SK-N-SH (cell line): ENCODE measurements at regions not wholly inside any gene's neighbourhood (a gene's known extent, or its start where the extent isn't known, plus 50 kb on each side); places are given as distances from the start of the nearest gene placed in this dataset.

Experiments
- CTCF ChIA-PET: fragments of 300-600, 350-600 bp; formaldehyde crosslinking; extraction: SDS; loops from one replicate; lab custom pipeline; 2021; lab: Yijun Ruan, JAX
- POLR2A ChIA-PET: fragments of 350-600 bp; sonication (Branson Sonifier 250); formaldehyde crosslinking; extraction: SDS; loops from one replicate; lab custom pipeline; 2020; ENCODE audit warnings: antibody characterized with exemption, inconsistent platforms; lab: Yijun Ruan, JAX
- DNase-seq: peaks from one replicate; pipeline ENCODE4 v3.0.0; 2012
- H2AFZ ChIP-seq: fragments of 200-600 bp; sonication (generic); 2 replicates; pipeline ENCODE4 v1.8.1; 2016; ENCODE audit warnings: antibody characterized with exemption, mild to moderate bottlenecking, low read depth
- H3F3A ChIP-seq: fragments of 200-600 bp; sonication (generic); replicated peaks from 2 replicates; pipeline ENCODE3; 2016; ENCODE audit warnings: antibody characterized with exemption, mild to moderate bottlenecking; ENCODE audit not compliant: insufficient read depth
- H3K27ac ChIP-seq, 2 experiments: fragments of 200-500 bp in 1 of 2; fragments of 200-600 bp in 1 of 2; sonication (Bioruptor generic) in 1 of 2; sonication (generic), shearing (Covaris generic) in 1 of 2; 2 replicates each; pipeline versions ENCODE4 v1.5.1 to v1.6.1; 2014 to 2016; ENCODE audit warnings: low read depth in 2 of 2, inconsistent platforms in 1 of 2, low read length in 1 of 2, mild to moderate bottlenecking in 1 of 2, mixed read lengths in 1 of 2
- H3K27me3 ChIP-seq: fragments of 200-600 bp; sonication (generic), shearing (Covaris generic); 2 replicates; pipeline ENCODE4 v1.6.1; 2016; ENCODE audit warnings: mixed run types; ENCODE audit not compliant: insufficient read depth
- H3K36me3 ChIP-seq, 2 experiments: fragments of 200-500 bp in 1 of 2; fragments of 200-600 bp in 1 of 2; sonication (Bioruptor generic) in 1 of 2; sonication (generic) in 1 of 2; replicated peaks in 1 of 2; 2 replicates each; pipeline versions ENCODE3 to v1.5.1; 2014 to 2016; ENCODE audit warnings: low read length in 1 of 2, mild to moderate bottlenecking in 1 of 2; ENCODE audit not compliant: insufficient read depth in 2 of 2, control insufficient read depth in 1 of 2
- H3K4me1 ChIP-seq, 2 experiments: fragments of 200-500 bp in 1 of 2; fragments of 200-600 bp in 1 of 2; sonication (Bioruptor generic) in 1 of 2; sonication (generic), shearing (Covaris generic) in 1 of 2; 2 replicates each; pipeline versions ENCODE4 v1.5.1 to v1.6.1; 2014 to 2016; ENCODE audit warnings: low read depth in 1 of 2, low read length in 1 of 2, mixed run types in 1 of 2; ENCODE audit not compliant: insufficient read depth in 2 of 2, control insufficient read depth in 1 of 2
- H3K4me2 ChIP-seq: fragments of 200-600 bp; sonication (generic), shearing (Covaris generic); 2 replicates; pipeline ENCODE4 v1.6.1; 2017; ENCODE audit warnings: mixed run types
- H3K4me3 ChIP-seq, 2 experiments: fragments of 200-500 bp in 1 of 2; fragments of 200-600 bp in 1 of 2; sonication (Bioruptor generic) in 1 of 2; sonication (generic), shearing (Covaris generic) in 1 of 2; 2 replicates each; pipeline versions ENCODE4 v1.5.1 to v1.8.1; 2014 to 2016; ENCODE audit warnings: low read depth in 2 of 2, inconsistent platforms in 1 of 2, low read length in 1 of 2, mild to moderate bottlenecking in 1 of 2, mixed read lengths in 1 of 2, moderate library complexity in 1 of 2
- H3K79me2 ChIP-seq: fragments of 200-600 bp; sonication (generic); 2 replicates; pipeline ENCODE4 v1.8.1; 2017; ENCODE audit warnings: mild to moderate bottlenecking; ENCODE audit not compliant: insufficient read depth
- H3K9ac ChIP-seq: fragments of 200-600 bp; sonication (generic); 2 replicates; pipeline ENCODE4 v1.6.1; 2017; ENCODE audit warnings: mixed run types
- H3K9me2 ChIP-seq: fragments of 200-600 bp; sonication (generic); 2 replicates; pipeline ENCODE4 v1.6.1; 2017; ENCODE audit warnings: mixed run types
- H3K9me3 ChIP-seq: fragments of 200-600 bp; sonication (generic); 2 replicates; pipeline ENCODE4 v1.6.1; 2017; ENCODE audit warnings: mixed run types, mild to moderate bottlenecking, moderate library complexity
- H4K20me1 ChIP-seq: fragments of 200-600 bp; sonication (generic); 2 replicates; pipeline ENCODE4 v1.6.1; 2017; ENCODE audit warnings: mild to moderate bottlenecking, mixed run types; ENCODE audit not compliant: insufficient read depth
- ELF1 ChIP-seq: IDR thresholded peaks from 2 replicates; pipeline ENCODE4 v1.4.0; 2012
- FOSL2 ChIP-seq: IDR thresholded peaks from 2 replicates; pipeline ENCODE4 v1.4.0; 2012; ENCODE audit warnings: low read depth, mild to moderate bottlenecking, moderate library complexity, borderline replicate concordance
- FOXJ3 ChIP-seq: sonication (generic); formaldehyde crosslinking; IDR thresholded peaks from 2 replicates; pipeline ENCODE4 v1.5.1; 2020; ENCODE audit warnings: mild to moderate bottlenecking, missing genetic modification reagents
- FOXM1 ChIP-seq: IDR thresholded peaks from 2 replicates; pipeline ENCODE4 v1.4.0; 2012; ENCODE audit warnings: low read depth, mild to moderate bottlenecking
- GABPA ChIP-seq: IDR thresholded peaks from 2 replicates; pipeline ENCODE4 v1.4.0; 2012; ENCODE audit warnings: low read depth, mild to moderate bottlenecking
- MEF2A ChIP-seq: IDR thresholded peaks from 2 replicates; pipeline ENCODE4 v1.4.0; 2012; ENCODE audit warnings: low read depth, borderline replicate concordance
- POLR2AphosphoS5 ChIP-seq: IDR thresholded peaks from 2 replicates; pipeline ENCODE4 v1.6.1; 2012; ENCODE audit warnings: low read depth, low read length
- RFX5 ChIP-seq: IDR thresholded peaks from 2 replicates; pipeline ENCODE4 v1.6.1; 2012; ENCODE audit warnings: mild to moderate bottlenecking, improper control_type of control experiment, low read length
- SIN3A ChIP-seq: IDR thresholded peaks from 2 replicates; pipeline ENCODE4 v1.6.1; 2012; ENCODE audit warnings: low read depth, mild to moderate bottlenecking, low read length, moderate library complexity, borderline replicate concordance
- TCF12 ChIP-seq: IDR thresholded peaks from 2 replicates; pipeline ENCODE4 v1.4.0; 2012
- YY1 ChIP-seq: IDR thresholded peaks from 2 replicates; pipeline ENCODE4 v1.4.0; 2012; ENCODE audit warnings: low read depth, mild to moderate bottlenecking
- WGBS: methylation state at CpG from one replicate; pipeline ENCODE4 v1.1.6; 2017; ENCODE audit warnings: low lambda C conversion rate; 5-methylcytosine and 5-hydroxymethylcytosine counted together
- TF ChIP-seq, protein P1 (sequence below): IDR thresholded peaks from 2 replicates; pipeline ENCODE4 v1.4.0; 2012; ENCODE audit warnings: low read depth
- TF ChIP-seq, protein P2 (sequence below): fragments of 200-600 bp; sonication (generic); IDR thresholded peaks from 2 replicates; pipeline ENCODE4 v1.6.1; 2017; ENCODE audit warnings: antibody characterized with exemption, mild to moderate bottlenecking, moderate library complexity
- TF ChIP-seq, protein P3 (sequence below): IDR thresholded peaks from 2 replicates; pipeline ENCODE4 v1.4.0; 2012; ENCODE audit warnings: low read depth, borderline replicate concordance

DNA sequence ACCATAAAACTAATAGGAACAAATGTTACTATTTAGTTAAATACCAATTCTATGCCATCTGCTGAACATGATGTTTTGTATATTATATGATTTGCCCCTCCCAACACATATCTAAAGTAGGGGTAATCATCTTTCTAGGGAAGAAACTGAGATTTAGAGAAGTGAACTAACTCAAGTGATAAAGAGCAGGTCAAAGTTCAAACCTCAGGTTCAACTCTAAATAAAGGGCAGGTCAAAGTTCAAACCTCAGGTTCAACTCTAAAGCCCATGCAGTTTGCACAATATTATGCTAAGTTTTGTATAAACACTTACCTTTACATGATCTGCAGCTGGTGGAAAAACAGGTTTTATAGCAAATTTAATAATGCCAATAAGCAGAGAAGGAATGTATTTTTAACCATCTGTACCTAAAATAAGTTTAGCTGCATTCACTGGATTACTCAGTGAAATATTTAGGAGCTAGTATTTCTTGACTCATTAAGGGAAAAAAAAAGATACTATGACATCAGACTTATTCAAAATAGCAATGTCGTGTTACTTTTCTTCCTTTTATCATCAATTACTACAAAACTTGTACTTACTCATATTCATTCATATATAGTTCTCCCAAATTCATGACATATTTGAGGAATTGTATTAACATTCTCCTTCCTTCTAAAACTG, 1194.3 kb upstream of the CELF2 start:
- Histone ChIP-seq H2AFZ (no peak overlapping the region), H3F3A (no peaks in the 10 kb centered on the region), H3K79me2 (no peaks in the 10 kb centered on the region), H3K9me2 (no peaks in the 10 kb centered on the region), H3K4me1 (no peaks in the 10 kb centered on the region), H3K9me3 (no peaks in the 10 kb centered on the region; the same call in 1 of the 2 replicates), H3K27ac (no peak overlapping the region), H3K4me3 (no peak overlapping the region), H3K4me2 (no peak overlapping the region), H3K36me3 (no peaks in the 10 kb centered on the region), H3K9ac (no peak overlapping the region), H3K27me3 (no peaks in the 10 kb centered on the region), H4K20me1 (no peaks in the 10 kb centered on the region)
- no peak for DNase-seq
- ChIA-PET POLR2A (no interaction called here), CTCF (no interaction called here)
- WGBS: 26% methylated on average over 1 of the region's 1 CpG
- TF ChIP-seq, protein P1, sequence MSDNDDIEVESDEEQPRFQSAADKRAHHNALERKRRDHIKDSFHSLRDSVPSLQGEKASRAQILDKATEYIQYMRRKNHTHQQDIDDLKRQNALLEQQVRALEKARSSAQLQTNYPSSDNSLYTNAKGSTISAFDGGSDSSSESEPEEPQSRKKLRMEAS: no peak
- TF ChIP-seq YY1 (no peak), GABPA (no peak), POLR2AphosphoS5 (no peak), FOXM1 (no peak)
- TF ChIP-seq, protein P2, sequence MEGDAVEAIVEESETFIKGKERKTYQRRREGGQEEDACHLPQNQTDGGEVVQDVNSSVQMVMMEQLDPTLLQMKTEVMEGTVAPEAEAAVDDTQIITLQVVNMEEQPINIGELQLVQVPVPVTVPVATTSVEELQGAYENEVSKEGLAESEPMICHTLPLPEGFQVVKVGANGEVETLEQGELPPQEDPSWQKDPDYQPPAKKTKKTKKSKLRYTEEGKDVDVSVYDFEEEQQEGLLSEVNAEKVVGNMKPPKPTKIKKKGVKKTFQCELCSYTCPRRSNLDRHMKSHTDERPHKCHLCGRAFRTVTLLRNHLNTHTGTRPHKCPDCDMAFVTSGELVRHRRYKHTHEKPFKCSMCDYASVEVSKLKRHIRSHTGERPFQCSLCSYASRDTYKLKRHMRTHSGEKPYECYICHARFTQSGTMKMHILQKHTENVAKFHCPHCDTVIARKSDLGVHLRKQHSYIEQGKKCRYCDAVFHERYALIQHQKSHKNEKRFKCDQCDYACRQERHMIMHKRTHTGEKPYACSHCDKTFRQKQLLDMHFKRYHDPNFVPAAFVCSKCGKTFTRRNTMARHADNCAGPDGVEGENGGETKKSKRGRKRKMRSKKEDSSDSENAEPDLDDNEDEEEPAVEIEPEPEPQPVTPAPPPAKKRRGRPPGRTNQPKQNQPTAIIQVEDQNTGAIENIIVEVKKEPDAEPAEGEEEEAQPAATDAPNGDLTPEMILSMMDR: no peak

DNA sequence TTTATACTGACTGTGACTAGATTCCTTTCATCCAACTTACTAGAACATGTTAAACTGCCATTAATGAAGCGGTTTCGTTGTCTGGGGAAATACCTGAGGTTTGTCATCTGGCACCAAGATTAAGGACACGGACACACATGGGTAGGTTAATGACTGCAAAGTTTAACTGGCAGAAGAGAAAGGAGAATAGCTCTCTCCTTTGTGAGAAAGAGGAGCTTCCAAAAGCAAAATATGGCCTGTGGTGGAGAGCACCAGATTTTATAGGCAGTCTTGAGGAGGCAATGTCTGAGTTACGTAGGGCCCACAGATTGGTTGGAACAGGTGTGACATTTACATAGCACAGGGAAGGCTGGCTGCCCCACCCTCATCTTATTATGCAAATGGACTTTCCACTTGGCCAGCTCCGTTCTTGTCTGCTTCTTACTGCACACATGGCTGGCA, 1193.0 kb upstream of the CELF2 start:
- no peaks in the 10 kb centered on the region for H3K79me2 ChIP-seq
- no peak overlapping the region for H2AFZ ChIP-seq
- WGBS: 26% methylated on average over 5 of the region's 5 CpGs
- H3K27ac ChIP-seq: no peak overlapping the region
- H3K4me3 ChIP-seq: no peak overlapping the region
- CTCF ChIA-PET: no interaction called here
- H3K9me3 ChIP-seq: no peaks in the 10 kb centered on the region; the same call in 1 of the 2 replicates
- POLR2A ChIA-PET: no interaction called here
- no peaks in the 10 kb centered on the region for H3F3A ChIP-seq
- no peak for DNase-seq
- no peak overlapping the region for H3K9ac ChIP-seq
- TF ChIP-seq FOXJ3 (CRISPR knock-in tag) (no peak), FOSL2 (no peak), RFX5 (no peak), ELF1 (no peak), TCF12 (no peak), MEF2A (no peak), SIN3A (no peak), FOXM1 (no peak)
- TF ChIP-seq, protein P3, sequence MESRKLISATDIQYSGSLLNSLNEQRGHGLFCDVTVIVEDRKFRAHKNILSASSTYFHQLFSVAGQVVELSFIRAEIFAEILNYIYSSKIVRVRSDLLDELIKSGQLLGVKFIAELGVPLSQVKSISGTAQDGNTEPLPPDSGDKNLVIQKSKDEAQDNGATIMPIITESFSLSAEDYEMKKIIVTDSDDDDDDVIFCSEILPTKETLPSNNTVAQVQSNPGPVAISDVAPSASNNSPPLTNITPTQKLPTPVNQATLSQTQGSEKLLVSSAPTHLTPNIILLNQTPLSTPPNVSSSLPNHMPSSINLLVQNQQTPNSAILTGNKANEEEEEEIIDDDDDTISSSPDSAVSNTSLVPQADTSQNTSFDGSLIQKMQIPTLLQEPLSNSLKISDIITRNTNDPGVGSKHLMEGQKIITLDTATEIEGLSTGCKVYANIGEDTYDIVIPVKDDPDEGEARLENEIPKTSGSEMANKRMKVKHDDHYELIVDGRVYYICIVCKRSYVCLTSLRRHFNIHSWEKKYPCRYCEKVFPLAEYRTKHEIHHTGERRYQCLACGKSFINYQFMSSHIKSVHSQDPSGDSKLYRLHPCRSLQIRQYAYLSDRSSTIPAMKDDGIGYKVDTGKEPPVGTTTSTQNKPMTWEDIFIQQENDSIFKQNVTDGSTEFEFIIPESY: no peak
- no peaks in the 10 kb centered on the region for H3K9me2 ChIP-seq
- no peaks in the 10 kb centered on the region for H3K27me3 ChIP-seq
- no peak overlapping the region for H3K4me2 ChIP-seq
- no peaks in the 10 kb centered on the region for H3K4me1 ChIP-seq
- no peaks in the 10 kb centered on the region for H3K36me3 ChIP-seq
- H4K20me1 ChIP-seq: no peaks in the 10 kb centered on the region
